ENCODE measurements at regions not wholly inside any gene's neighbourhood (a gene's known extent, or its start where the extent isn't known, plus 50 kb on each side); places are given as distances from the start of the nearest gene placed in this dataset.
"Not testable (repeated sequence)": the region's sequence is repeated elsewhere in the genome, so short reads cannot be mapped to it uniquely, and the experiment has no call there.

- Mint-ChIP-seq H3K27me3 (ENCODE audit: low read depth in 3 of 3) (no peaks in the 10 kb centered on the region), H3K4me1 (peaks cover 8% of the 10 kb centered on the region), H3K36me3 (no peaks in the 10 kb centered on the region), H3K4me3 (no peak overlapping the region), H3K27ac (peak overlapping the region in 4 of 7 donors; percentile 5 to 59 (median 31)), H3K9me3 (peaks cover 0 to 4% (median 2%) of the 10 kb centered on the region in 7 donors)
- TF ChIP-seq CTCF (IDR thresholded peaks at IDR 0.05) = no peak
- peak in 1 of 3 donors; percentile 48 for DNase-seq
- H3K9ac ChIP-seq (ENCODE audit: insufficient read depth, low read length, poor library complexity, severe bottlenecking) = no peak overlapping the region
- no peaks in the 10 kb centered on the region for H3K4me1 ChIP-seq (ENCODE audit: control insufficient read depth in 1 of 2, insufficient read depth in 2 of 2, low read length in 2 of 2)
- H4K20me1 ChIP-seq (ENCODE audit: insufficient read depth, low read length) = no peaks in the 10 kb centered on the region
- H3K79me2 ChIP-seq (ENCODE audit: insufficient read depth, low read length) = no peaks in the 10 kb centered on the region
- H3K36me3 ChIP-seq (replicated peaks in 1 of 2; ENCODE audit: control insufficient read depth in 1 of 2, insufficient read depth in 2 of 2, low read length in 2 of 2) = no peaks in the 10 kb centered on the region
- H3K9me3 ChIP-seq (replicated peaks in 1 of 2; ENCODE audit: control insufficient read depth in 1 of 2, insufficient read depth in 1 of 2, low read length in 2 of 2) = no peaks in the 10 kb centered on the region
- H3K27ac ChIP-seq (ENCODE audit: low read depth in 1 of 2, low read length in 2 of 2) = no peak overlapping the region
- no peak overlapping the region for H2AFZ ChIP-seq (ENCODE audit: insufficient read depth, low read depth, low read length, poor library complexity, severe bottlenecking)
- H3K4me3 ChIP-seq (replicated peaks in 1 of 3; ENCODE audit: low read depth in 2 of 3, low read length in 3 of 3) = no peak overlapping the region
- no peak overlapping the region for H3K4me2 ChIP-seq (replicated peaks; ENCODE audit: extremely low read depth, low read length, poor library complexity, severe bottlenecking)
- WGBS (ENCODE audit: insufficient coverage) = no CpG with 5 or more reads among the region's 4 CpGs
- no peaks in the 10 kb centered on the region for H3K27me3 ChIP-seq (ENCODE audit: control insufficient read depth in 2 of 2, insufficient read depth in 2 of 2, low read length in 2 of 2)
- intact Hi-C loops (cut with micrococcal nuclease) = no loop called here
These were observed 89.1 kb upstream of the SP4 start for GRCh38 chr7:21338728-21339164.

DNA sequence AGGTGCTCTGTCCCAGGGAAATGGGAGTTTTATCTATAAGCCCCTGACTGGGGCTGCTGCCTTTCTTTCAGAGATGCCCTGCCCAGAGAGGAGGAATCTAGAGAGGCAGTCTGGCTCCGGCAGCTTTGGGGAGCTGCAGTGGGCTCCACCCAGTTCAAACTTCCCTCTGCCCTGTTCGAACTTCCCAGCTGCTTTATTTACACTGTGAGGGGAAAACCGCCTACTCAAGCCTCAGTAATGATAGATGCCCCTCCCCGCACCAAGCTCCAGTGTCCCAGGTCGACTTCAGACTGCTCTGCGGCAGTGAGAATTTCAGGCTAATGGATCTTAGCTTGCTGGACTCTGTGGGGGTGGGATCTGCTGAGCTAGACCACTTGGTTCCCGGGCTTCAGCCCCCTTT, 83.0 kb upstream of the SP4 start:
- H3K79me2 ChIP-seq (ENCODE audit: insufficient read depth, low read length); H3K4me2 ChIP-seq (replicated peaks; ENCODE audit: extremely low read depth, low read length, poor library complexity, severe bottlenecking); H3K4me1 ChIP-seq (ENCODE audit: control insufficient read depth in 1 of 2, insufficient read depth in 2 of 2, low read length in 2 of 2); H3K27ac ChIP-seq (ENCODE audit: low read depth in 1 of 2, low read length in 2 of 2); H3K4me1 Mint-ChIP-seq; H3K4me3 ChIP-seq (replicated peaks in 1 of 3; ENCODE audit: low read depth in 2 of 3, low read length in 3 of 3); H2AFZ ChIP-seq (ENCODE audit: insufficient read depth, low read depth, low read length, poor library complexity, severe bottlenecking); H4K20me1 ChIP-seq (ENCODE audit: insufficient read depth, low read length); H3K36me3 Mint-ChIP-seq; H3K4me3 Mint-ChIP-seq; intact Hi-C loops (cut with micrococcal nuclease); H3K27me3 ChIP-seq (ENCODE audit: control insufficient read depth in 2 of 2, insufficient read depth in 2 of 2, low read length in 2 of 2); H3K9me3 Mint-ChIP-seq; H3K9ac ChIP-seq (ENCODE audit: insufficient read depth, low read length, poor library complexity, severe bottlenecking); H3K36me3 ChIP-seq (replicated peaks in 1 of 2; ENCODE audit: control insufficient read depth in 1 of 2, insufficient read depth in 2 of 2, low read length in 2 of 2); DNase-seq; H3K27ac Mint-ChIP-seq; H3K27me3 Mint-ChIP-seq (ENCODE audit: low read depth in 3 of 3); H3K9me3 ChIP-seq (replicated peaks in 1 of 2; ENCODE audit: control insufficient read depth in 1 of 2, insufficient read depth in 1 of 2, low read length in 2 of 2): not testable (repeated sequence)
- WGBS (ENCODE audit: insufficient coverage) = 33% methylated on average over 1 of the region's 7 CpGs

All from CD14-positive monocyte (primary cell).